GM21619 (cell line): ENCODE measurements at regions not wholly inside any gene's neighbourhood (a gene's known extent, or its start where the extent isn't known, plus 50 kb on each side); places are given as distances from the start of the nearest gene placed in this dataset.
"Not testable (repeated sequence)": the region's sequence is repeated elsewhere in the genome, so short reads cannot be mapped to it uniquely, and the experiment has no call there.

Experiments
- ATAC-seq: cut with Tn5 transposase; IDR thresholded peaks from one replicate; pipeline ENCODE4 v1.9.1; 2021; ENCODE audit not compliant: unreplicated experiment

DNA sequence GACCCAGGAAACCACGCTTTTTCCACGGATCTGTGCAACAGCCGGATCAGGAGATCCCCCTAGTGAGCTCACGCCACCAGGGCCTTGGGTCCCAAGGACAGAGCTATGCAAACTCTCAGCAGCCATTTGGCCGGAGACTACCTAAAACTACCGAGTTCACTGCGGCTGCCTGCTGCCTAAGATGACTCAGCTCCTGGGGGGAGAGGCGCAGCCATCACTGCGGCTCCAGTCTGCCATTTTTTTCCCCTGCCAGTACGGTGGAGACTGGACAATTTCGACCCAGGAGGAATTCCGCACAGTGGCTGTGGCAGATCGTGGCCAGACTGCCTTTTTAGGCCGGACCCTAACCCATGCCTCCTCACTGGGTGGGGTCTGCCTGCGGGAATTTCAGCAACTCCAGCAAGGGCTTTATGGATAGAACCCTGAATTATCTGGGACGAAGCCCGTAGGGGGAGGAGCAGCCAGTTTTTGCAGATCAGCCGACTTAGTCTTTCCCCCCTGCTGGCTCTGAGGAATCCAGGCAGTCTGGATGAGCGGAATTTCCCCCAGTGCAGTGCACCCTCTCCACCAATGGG lies 424.9 kb upstream of the UBE2E3 start:
- ATAC-seq = no peak

GRCh38 chr2:180554330-180554729 lies 426.1 kb upstream of the UBE2E3 start:
- ATAC-seq = no peak

- ATAC-seq = no peak
Observed at GRCh38 chr2:180553094-180553715, 427.2 kb upstream of the UBE2E3 start.

GRCh38 chr2:180542511-180542910 lies 437.9 kb upstream of the UBE2E3 start:
- ATAC-seq = no peak

DNA sequence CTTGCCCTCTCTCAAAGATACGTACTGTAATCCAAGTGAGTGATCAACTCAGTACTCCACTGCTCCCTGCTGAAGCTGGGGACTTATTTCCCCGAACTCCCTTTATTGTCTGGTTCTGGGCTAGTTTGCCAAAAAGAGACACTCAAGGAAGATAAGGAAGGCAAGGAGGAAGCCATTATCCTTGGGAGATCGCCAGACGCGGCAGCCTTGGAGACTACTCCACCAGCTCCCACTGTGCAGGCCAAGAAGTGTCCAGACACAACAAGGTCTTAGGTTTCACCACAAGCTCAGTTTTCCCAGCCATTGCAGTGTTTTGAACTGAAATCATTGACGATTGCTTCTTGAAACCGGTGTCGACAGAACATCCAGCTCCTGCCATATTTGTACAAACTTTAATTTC lies 439.6 kb upstream of the UBE2E3 start:
- ATAC-seq = no peak

GRCh38 chr2:180539541-180539940 lies 440.9 kb upstream of the UBE2E3 start:
- ATAC-seq = no peak

DNA sequence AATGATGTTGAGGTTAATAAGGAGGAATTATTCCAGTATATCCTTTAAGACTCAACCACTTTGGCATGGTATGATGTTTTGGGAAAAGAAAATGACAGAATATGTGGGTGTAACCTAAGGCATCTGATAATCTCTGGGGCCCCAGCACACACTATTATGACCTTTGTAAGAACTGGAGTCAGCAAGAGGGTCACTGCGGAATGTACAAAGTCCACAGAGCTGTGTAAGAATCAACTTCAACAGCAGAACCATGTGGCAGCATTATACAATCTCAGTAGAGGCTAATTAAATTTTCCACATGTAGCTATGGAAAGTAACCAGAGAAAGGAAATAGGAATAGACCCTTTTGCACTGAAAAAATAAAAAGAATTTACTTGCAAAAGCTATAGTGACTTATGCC lies 445.1 kb upstream of the UBE2E3 start:
- ATAC-seq = no peak

DNA sequence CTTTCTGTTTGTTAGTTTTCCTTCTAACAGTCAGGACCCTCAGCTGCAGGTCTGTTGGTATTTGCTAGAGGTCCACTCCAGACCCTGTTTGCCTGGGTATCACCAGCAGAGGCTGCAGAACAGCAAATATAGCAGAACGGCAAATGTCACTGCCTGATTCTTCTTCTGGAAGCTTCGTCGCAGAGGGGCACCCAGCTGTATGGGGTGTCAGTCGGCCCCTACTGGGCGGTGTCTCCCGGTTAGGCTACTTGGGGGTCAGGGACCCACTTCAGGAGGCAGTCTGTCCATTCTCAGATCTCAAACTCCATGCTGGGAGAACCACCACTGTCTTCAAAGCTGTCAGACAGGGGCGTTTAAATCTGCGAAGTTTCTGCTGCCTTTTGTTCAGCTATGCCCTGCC lies 448.6 kb upstream of the UBE2E3 start:
- ATAC-seq = not testable (repeated sequence)

GRCh38 chr2:180524499-180524898 lies 455.9 kb upstream of the UBE2E3 start:
- ATAC-seq = no peak

GRCh38 chr2:180523621-180524340 lies 456.6 kb upstream of the UBE2E3 start:
- ATAC-seq = no peak

GRCh38 chr2:180520921-180521581 lies 459.4 kb upstream of the UBE2E3 start:
- no peak for ATAC-seq

GRCh38 chr2:180520206-180520605 lies 460.2 kb upstream of the UBE2E3 start:
- ATAC-seq = no peak

DNA sequence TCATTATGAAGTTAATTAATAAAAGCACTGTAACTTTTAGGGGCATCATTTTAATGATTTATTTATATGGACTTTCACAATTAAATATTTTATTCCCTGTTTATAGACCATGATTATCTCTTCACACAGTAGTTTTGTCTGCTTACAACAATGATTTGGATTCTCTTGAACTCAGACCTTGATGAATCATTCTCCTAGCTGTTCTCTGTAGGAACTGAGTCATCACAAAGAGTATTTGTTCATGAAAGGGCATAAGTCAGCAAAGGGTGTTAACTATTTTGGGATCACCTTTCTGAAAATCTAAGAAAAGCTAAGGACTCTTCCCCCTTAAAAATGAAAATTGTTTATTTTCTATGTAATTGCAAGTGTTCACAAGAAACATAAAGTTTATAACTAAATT lies 461.1 kb upstream of the UBE2E3 start:
- no peak for ATAC-seq

GRCh38 chr2:180516232-180516631 lies 464.2 kb upstream of the UBE2E3 start:
- ATAC-seq = peak; percentile 83

DNA sequence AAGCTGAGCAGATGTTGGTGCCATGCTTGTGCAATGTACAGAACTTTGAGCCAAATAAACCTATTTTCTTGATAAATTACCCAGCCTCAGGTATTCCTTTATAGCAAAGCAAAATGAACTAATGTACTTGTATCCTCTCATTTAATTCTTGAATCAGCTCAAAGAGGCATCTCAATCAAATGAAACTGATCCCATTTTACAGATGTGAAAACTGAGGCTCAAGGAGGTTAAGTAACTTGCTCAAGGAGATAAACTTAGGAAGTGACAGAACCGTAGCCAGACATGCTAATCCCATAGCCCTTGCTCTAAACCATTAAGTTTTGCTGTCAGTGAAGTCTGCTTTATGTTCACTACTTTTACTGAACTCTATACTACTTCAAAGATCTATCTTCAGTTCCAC lies 467.0 kb upstream of the UBE2E3 start:
- ATAC-seq = no peak

- no peak for ATAC-seq
Observed at GRCh38 chr2:180508458-180508857, 471.9 kb upstream of the UBE2E3 start.

DNA sequence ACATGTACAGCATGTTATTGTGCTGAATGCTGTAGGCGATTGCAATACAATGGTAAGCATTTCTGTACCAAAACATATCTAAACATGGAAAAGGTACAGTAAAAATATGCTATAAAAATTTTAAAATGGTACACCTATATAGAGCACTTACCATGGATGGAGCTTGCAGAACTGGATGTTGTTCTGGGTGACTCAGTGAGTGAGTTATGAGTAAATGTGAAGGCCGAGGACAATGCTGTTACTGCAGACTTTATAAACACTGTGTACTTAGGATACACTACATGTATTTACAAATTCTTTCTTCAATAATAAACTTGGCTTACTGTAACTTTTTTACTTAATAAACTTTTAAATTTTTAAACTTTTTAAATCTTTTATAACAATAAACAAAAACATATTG lies 473.4 kb upstream of the UBE2E3 start:
- no peak for ATAC-seq

DNA sequence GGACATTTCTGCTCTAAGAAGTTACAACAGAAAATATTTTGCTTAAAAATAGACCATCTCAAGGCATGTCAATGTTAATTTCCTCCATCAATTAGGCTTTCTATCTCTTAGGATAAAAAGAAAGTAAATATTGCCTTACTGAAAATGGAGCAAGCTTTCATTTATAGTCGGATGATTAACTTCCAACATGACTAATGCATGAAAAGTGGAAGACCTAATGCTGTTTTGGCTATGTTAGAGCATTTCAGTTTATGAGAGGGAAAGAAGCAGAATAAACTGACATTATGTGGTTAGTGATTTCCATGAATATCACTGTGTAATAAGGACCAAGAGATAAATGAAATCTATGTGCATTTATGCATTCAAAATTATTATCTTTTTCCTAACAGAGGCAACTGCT lies 475.2 kb upstream of the UBE2E3 start:
- no peak for ATAC-seq

- ATAC-seq = no peak
Observed at GRCh38 chr2:180497621-180498152, 482.7 kb upstream of the UBE2E3 start.

GRCh38 chr2:180495606-180496005 lies 484.8 kb upstream of the UBE2E3 start:
- no peak for ATAC-seq

GRCh38 chr2:180494286-180494685 lies 486.1 kb upstream of the UBE2E3 start:
- no peak for ATAC-seq

DNA sequence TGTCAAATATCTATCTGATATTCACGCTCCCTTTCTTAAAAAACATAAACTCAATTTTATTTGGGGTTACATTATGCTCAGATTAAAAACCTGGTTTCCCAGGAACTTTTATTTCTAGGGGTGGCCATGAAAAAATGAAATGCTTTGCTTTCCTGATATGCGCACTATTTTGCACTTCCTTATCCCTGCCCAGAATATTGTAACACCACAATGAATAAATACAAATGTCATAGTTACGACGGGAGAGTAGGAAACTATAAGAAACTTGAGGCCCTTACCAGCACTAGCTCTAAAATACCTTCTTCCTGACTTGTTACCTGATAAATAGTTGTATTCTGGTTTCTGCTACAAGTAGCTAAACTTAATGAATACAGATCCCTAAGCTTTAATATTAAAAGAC lies 475.6 kb upstream of the CWC22 start:
- no peak for ATAC-seq
